HAP-1 (cell line): ENCODE measurements at regions not wholly inside any gene's neighbourhood (a gene's known extent, or its start where the extent isn't known, plus 50 kb on each side); places are given as distances from the start of the nearest gene placed in this dataset.
A peak's percentile ranks its signal among the peaks of the same experiment; 100 is the strongest.

Source experiments
- DNase-seq, 2 experiments: peaks; one replicate each; pipeline ENCODE4 v3.0.0-alpha.2; 2016 to 2020; ENCODE audit warnings: low spot score in 2 of 2
- H3K27me3 ChIP-seq: fragments of 250-450 bp; sonication (Bioruptor Pico); 2 replicates; pipeline ENCODE4 v1.5.1; 2020; ENCODE audit warnings: low read depth, mild to moderate bottlenecking, moderate library complexity
- H3K36me3 ChIP-seq: fragments of 250-450 bp; sonication (Bioruptor Pico); replicated peaks from 2 replicates; pipeline ENCODE4 v1.5.1; 2020; ENCODE audit warnings: mild to moderate bottlenecking
- H3K4me1 ChIP-seq: fragments of 250-450 bp; sonication (Bioruptor Pico); 2 replicates; pipeline ENCODE4 v1.5.1; 2020; ENCODE audit warnings: mild to moderate bottlenecking
- H3K4me3 ChIP-seq: fragments of 250-450 bp; sonication (Bioruptor Pico); 2 replicates; pipeline ENCODE4 v1.5.1; 2020; ENCODE audit warnings: mild to moderate bottlenecking, moderate library complexity
- H3K9me3 ChIP-seq: fragments of 250-450 bp; sonication (Bioruptor Pico); 2 replicates; pipeline ENCODE4 v1.5.1; 2020; ENCODE audit warnings: mild to moderate bottlenecking, moderate library complexity
- in situ Hi-C: fragments of 300-500 bp; cut with MboI; formaldehyde crosslinking; loops from 3 replicates; pipeline ENCODE4 v1.14.3; 2020; ENCODE audit warnings: low sequenced_read_pairs, inconsistent platforms, mixed read lengths

- in situ Hi-C loops = loop anchor here (5.0 kb wide), 1 partner anchor 665 kb away; no protein-coding TSS in a partner anchor
- peak; percentile 61 to 81 for DNase-seq
- H3K9me3 ChIP-seq = no peaks in the 10 kb centered on the region
- no peaks in the 10 kb centered on the region for H3K36me3 ChIP-seq
- peaks cover 4% of the 10 kb centered on the region for H3K27me3 ChIP-seq
- H3K4me3 ChIP-seq = no peak overlapping the region
- H3K4me1 ChIP-seq = no peaks in the 10 kb centered on the region
Observed at GRCh38 chr20:20837574-20838021, 125.2 kb upstream of the RALGAPA2 start.

DNA sequence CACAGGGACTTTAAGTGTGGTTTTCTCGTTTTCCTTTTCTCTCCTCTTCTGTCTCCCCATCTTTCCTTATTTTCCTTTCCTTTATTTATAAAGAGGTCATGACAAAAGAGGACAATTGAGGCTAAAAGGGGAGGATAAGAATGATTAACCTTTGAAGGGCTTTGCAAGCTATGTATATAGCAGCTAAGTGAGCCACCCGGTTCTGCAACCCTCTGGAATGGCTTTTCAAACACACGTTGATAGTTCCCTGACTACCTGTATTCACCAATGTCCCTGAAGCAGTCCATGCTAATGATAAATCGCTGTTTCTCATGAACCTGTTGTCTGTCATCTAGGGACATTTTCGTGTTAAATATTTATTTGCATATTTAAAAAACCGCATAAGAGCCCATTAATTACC, 124.4 kb upstream of the RALGAPA2 start:
- DNase-seq = no peak
- peaks cover 4% of the 10 kb centered on the region for H3K27me3 ChIP-seq
- H3K36me3 ChIP-seq = no peaks in the 10 kb centered on the region
- no peaks in the 10 kb centered on the region for H3K4me1 ChIP-seq
- H3K9me3 ChIP-seq = no peaks in the 10 kb centered on the region
- in situ Hi-C loops = loop anchor here (5.0 kb wide), 1 partner anchor 665 kb away; no protein-coding TSS in a partner anchor
- H3K4me3 ChIP-seq = no peak overlapping the region

- Histone ChIP-seq H3K27me3 (peaks cover 4% of the 10 kb centered on the region), H3K9me3 (no peaks in the 10 kb centered on the region), H3K36me3 (no peaks in the 10 kb centered on the region), H3K4me1 (no peaks in the 10 kb centered on the region), H3K4me3 (no peak overlapping the region)
- in situ Hi-C loops = loop anchor here (5.0 kb wide), 1 partner anchor 666 kb away; no protein-coding TSS in a partner anchor
- no peak for DNase-seq
Observed at GRCh38 chr20:20835897-20836296, 123.5 kb upstream of the RALGAPA2 start.

GRCh38 chr20:20834008-20834407, 121.6 kb upstream of the RALGAPA2 start:
- H3K4me1 ChIP-seq = no peaks in the 10 kb centered on the region
- in situ Hi-C loops = no loop called here

DNA sequence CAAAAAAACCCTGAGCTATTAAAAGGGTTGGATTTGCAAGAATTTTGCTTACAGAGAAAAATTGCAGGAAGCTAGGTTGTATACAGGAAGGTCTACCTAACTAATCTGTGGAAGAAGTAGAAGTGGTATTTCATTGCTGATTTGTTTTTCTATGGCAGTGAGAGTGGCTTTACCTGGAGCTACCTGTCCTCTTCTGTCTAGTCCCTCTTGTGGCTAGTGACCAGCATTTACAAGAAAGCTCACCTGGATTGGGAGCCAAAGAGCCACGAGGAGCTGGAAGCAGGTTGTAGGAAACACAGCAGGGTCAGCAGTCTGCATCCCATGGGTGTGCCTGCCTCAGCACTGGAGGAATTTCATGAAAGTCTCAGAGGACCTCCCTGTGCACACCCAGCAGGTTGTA, 120.3 kb upstream of the RALGAPA2 start:
- H3K36me3 ChIP-seq = no peaks in the 10 kb centered on the region
- peaks cover 4% of the 10 kb centered on the region for H3K27me3 ChIP-seq
- H3K4me3 ChIP-seq = no peak overlapping the region
- no peak for DNase-seq
- no peaks in the 10 kb centered on the region for H3K4me1 ChIP-seq
- H3K9me3 ChIP-seq = peaks cover 2% of the 10 kb centered on the region; the same call in 1 of the 2 replicates
- in situ Hi-C loops = no loop called here

More at GRCh38 chr20:20834008-20834407, 121.6 kb upstream of the RALGAPA2 start:
- DNase-seq = no peak
- Histone ChIP-seq H3K27me3 (peaks cover 4% of the 10 kb centered on the region), H3K36me3 (no peaks in the 10 kb centered on the region), H3K4me3 (no peak overlapping the region), H3K9me3 (peaks cover 2% of the 10 kb centered on the region; the same call in 1 of the 2 replicates)

DNA sequence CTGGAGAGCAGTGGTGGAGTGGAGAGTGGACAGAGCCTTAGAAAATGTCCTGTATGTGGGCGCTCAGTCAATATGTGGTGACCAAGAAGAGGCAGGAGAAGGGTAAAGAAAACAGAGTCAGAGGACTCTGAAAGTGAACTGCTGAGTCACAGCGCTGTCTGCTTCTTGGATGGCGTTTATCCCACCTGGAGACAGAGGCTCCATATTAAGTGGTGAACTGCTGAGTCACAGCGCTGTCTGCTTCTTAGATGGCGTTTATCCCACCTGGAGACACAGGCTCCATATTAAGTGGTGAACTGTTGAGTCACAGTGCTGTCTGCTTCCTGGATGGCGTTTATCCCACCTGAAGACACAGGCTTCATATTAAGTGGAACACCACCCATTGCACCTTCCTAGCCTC, 119.3 kb upstream of the RALGAPA2 start:
- in situ Hi-C loops = no loop called here
- Histone ChIP-seq H3K4me3 (no peak overlapping the region), H3K4me1 (no peaks in the 10 kb centered on the region), H3K9me3 (peaks cover 2% of the 10 kb centered on the region; the same call in 1 of the 2 replicates), H3K36me3 (no peaks in the 10 kb centered on the region), H3K27me3 (no peaks in the 10 kb centered on the region; the same call in 1 of the 2 replicates)
- no peak for DNase-seq

DNA sequence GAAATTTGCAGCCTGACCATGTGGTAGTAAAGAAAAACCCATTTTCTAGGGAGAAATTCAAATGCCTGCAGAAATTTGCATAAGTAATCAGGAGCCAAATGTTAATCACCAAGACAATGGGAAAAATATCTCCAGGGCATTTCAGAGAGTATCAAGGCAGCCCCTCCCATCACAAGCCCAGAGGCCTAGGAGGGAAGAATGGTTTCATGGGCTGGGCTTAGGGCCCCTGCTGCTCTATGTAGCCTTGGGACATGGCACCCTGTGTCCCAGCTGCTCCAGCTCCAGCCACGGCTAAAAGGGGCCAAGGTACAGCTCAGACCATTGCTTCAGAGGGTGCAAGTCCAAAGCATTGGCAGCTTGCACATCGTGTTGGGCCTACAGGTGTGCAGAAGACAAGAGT, 117.2 kb upstream of the RALGAPA2 start:
- no peak for DNase-seq
- Histone ChIP-seq H3K9me3 (peaks cover 2% of the 10 kb centered on the region; the same call in 1 of the 2 replicates), H3K27me3 (no peaks in the 10 kb centered on the region), H3K36me3 (no peaks in the 10 kb centered on the region), H3K4me1 (no peaks in the 10 kb centered on the region), H3K4me3 (no peak overlapping the region)
- in situ Hi-C loops = no loop called here

DNA sequence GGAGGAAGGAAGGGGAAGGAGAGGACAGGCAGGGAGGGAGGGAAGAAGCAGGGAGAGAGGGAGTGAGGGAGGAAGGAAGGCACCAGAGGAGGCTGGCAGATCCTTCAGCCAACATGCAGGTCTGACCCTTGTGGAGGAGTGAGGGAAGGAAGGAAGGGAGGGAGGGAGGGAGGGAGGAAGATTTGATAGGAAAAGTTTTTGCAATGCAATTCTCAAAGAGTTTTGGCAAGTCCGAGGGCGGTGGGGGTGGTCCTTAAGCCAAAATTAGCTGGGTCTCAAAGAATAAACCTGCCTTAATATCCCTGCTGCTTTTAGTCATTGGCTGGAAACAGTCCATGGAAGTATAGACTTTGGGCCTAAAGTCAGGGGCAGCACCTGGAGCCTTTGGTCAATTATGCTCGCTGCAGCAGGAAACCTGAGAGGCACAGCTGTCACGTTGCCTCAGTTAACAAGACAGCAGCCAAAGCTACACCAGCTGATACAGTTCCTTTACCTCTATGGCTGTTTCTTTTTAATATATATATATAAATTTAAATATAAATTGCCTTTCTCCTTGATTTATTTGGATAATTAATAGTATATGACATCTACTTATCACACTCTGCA, 115.7 kb upstream of the RALGAPA2 start:
- Histone ChIP-seq H3K9me3 (peaks cover 2% of the 10 kb centered on the region; the same call in 1 of the 2 replicates), H3K4me3 (no peak overlapping the region), H3K27me3 (no peaks in the 10 kb centered on the region), H3K4me1 (no peaks in the 10 kb centered on the region), H3K36me3 (no peaks in the 10 kb centered on the region)
- DNase-seq = no peak
- in situ Hi-C loops = no loop called here

DNA sequence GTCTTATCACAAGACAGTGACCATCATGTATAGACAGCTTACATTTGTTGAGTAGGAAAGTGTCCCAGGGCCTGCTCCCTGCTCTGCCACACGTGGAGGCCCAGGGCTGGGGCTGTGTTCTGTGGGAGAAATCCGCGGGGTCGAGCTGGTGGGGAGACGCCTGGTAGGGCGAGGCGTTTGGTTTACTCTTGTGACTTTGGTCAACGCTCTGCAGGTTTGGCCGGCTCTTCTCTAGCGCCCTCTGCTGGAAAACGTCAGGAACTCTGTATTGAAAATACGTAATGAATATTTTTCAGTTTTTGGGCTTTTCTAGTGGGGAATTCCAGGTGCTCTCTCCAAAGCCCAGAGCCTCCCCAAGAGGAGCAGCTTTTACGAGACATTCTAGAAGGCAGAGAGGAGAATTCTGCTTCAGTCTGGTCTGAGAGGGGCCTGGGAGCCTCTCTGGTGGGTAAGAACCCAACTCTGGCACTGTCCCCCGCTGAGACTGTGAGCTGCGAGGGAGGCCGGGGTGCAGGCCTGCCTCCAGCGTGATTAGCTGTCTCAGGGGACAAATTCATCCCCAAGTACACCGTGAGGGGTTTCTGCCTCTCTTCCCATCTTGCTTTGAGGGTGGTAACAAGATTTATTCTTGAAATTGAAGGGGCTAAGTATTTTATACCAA, 112.6 kb upstream of the RALGAPA2 start:
- H3K9me3 ChIP-seq = peaks cover 2% of the 10 kb centered on the region; the same call in 1 of the 2 replicates
- no peaks in the 10 kb centered on the region for H3K36me3 ChIP-seq
- H3K27me3 ChIP-seq = no peaks in the 10 kb centered on the region
- in situ Hi-C loops = loop anchor here (5.0 kb wide), 1 partner anchor 158 kb away; no protein-coding TSS in a partner anchor
- peak; percentile 22 to 80 for DNase-seq
- peaks cover 3% of the 10 kb centered on the region; the same call in 1 of the 2 replicates for H3K4me1 ChIP-seq
- no peak overlapping the region for H3K4me3 ChIP-seq

DNA sequence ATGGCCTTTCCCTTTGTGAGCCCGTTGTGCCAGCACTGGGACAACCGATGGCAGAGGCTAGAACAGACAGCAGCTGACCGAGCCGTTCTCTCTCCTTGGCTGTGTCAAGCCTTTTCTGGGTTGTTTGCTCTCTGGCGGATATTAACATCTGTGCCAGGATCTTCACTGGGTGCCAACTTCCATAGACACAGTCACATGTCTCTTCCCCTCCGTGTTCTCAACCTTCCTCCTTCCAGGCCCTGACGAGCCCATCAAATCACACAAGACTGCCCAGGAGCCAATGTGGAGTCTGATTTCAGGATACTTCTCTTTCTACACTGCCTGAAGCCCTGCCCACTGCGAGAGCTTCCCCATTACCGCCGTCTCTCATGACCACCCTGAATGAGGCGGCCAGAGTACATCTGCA, 111.0 kb upstream of the RALGAPA2 start:
- Histone ChIP-seq H3K9me3 (no peaks in the 10 kb centered on the region), H3K36me3 (no peaks in the 10 kb centered on the region), H3K4me3 (no peak overlapping the region), H3K4me1 (peaks cover 3% of the 10 kb centered on the region; the same call in 1 of the 2 replicates), H3K27me3 (no peaks in the 10 kb centered on the region)
- in situ Hi-C loops = loop anchor here (5.0 kb wide), 1 partner anchor 156 kb away; no protein-coding TSS in a partner anchor
- DNase-seq = no peak

DNA sequence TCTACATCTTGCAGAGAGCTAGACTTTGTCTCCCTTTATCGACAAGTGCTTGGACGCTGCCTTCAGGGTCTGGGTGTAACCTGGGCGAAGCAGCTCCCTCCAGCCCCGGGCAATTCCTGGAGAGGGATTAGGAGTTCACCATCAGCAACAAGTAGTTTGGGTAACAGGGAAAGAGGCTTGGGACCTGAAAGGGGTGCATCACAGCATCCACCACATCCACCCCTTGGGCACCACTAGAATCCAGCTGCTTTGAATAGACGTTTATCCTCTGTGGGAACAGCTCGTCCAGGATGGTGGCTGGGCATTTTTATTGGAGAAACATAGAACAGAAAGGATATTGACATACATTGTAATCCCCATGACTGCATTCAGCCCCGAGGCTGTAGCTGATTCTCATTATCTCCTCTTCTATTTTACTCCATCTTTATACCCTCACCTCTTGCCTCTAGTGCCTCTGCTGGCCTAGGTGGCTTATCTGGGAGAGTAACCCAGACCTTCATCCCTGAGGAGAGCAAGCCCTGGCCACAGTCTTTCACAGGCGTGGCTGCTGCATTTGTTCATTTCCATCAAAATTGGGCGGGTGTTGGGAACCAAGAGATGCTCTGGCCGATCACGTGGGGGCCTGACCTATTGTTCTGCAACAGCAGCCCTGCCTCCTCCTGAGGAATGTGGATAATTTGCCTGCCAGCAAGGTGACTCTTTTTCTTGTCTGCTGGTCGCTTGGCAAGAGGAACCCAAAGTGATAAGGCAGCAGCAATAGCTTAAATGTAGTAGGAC, 109.2 kb upstream of the RALGAPA2 start:
- Histone ChIP-seq H3K4me1 (peaks cover 3% of the 10 kb centered on the region; the same call in 1 of the 2 replicates), H3K27me3 (no peaks in the 10 kb centered on the region), H3K36me3 (no peaks in the 10 kb centered on the region), H3K9me3 (no peaks in the 10 kb centered on the region), H3K4me3 (no peak overlapping the region)
- in situ Hi-C loops = loop anchor here (5.0 kb wide), 1 partner anchor 154 kb away; no protein-coding TSS in a partner anchor
- peak; percentile 35 to 57 for DNase-seq

- peak in 1 of 2 experiments; percentile 12 for DNase-seq
- in situ Hi-C loops = loop anchor here (5.0 kb wide), 1 partner anchor 154 kb away; no protein-coding TSS in a partner anchor
- H3K4me1 ChIP-seq = peaks cover 3% of the 10 kb centered on the region; the same call in 1 of the 2 replicates
- no peaks in the 10 kb centered on the region for H3K27me3 ChIP-seq
- no peak overlapping the region for H3K4me3 ChIP-seq
- no peaks in the 10 kb centered on the region for H3K36me3 ChIP-seq
- no peaks in the 10 kb centered on the region for H3K9me3 ChIP-seq
Observed at GRCh38 chr20:20820785-20821483, 108.5 kb upstream of the RALGAPA2 start.

DNA sequence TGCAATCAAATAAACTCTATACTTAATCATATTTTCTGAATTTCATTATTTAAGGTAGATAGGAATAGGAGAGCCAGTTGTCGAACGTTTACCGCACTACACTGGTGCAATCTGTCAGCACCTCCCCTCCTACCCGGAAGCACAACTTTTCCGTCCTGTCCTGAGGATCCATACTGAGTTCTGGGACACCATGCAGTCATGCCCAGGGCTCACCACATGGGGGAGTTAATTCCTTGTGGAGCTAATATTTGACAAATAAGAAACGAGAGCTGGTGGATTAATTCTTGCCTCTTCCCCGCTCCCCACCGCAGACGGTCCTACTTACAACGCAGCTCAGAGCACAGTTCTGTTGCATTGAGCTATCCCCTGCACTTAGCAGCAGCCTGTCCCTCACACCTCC, 107.7 kb upstream of the RALGAPA2 start:
- in situ Hi-C loops = loop anchor here (5.0 kb wide), 1 partner anchor 153 kb away; no protein-coding TSS in a partner anchor
- H3K4me1 ChIP-seq = peaks cover 3% of the 10 kb centered on the region; the same call in 1 of the 2 replicates
- H3K4me3 ChIP-seq = no peak overlapping the region
- H3K27me3 ChIP-seq = no peaks in the 10 kb centered on the region
- DNase-seq = peak; percentile 36 to 70
- H3K9me3 ChIP-seq = no peaks in the 10 kb centered on the region
- no peaks in the 10 kb centered on the region for H3K36me3 ChIP-seq
